NB4 (cell line): ENCODE measurements at regions not wholly inside any gene's neighbourhood (a gene's known extent, or its start where the extent isn't known, plus 50 kb on each side); places are given as distances from the start of the nearest gene placed in this dataset.

Source experiments
- CTCF ChIP-seq: IDR thresholded peaks from one replicate; pipeline ENCODE4 v1.5.1; 2012; ENCODE audit warnings: low read depth, low read length
- MYC ChIP-seq: IDR thresholded peaks from 2 replicates; pipeline ENCODE4 v1.6.1; 2011; ENCODE audit warnings: low read depth, low read length
- POLR2A ChIP-seq: IDR thresholded peaks from 2 replicates; pipeline ENCODE4 v1.6.1; 2011; ENCODE audit warnings: mild to moderate bottlenecking; ENCODE audit not compliant: insufficient read length; ENCODE audit errors: extremely low read depth
- TF ChIP-seq, protein P1 (sequence below): IDR thresholded peaks from 2 replicates; pipeline ENCODE4 v1.6.1; 2011; ENCODE audit warnings: low read depth, low read length

GRCh38 chr5:115430374-115430773, 114.2 kb downstream of the FEM1C start:
- no peak for TF ChIP-seq MYC
- TF ChIP-seq CTCF: no peak
- TF ChIP-seq, protein P1, sequence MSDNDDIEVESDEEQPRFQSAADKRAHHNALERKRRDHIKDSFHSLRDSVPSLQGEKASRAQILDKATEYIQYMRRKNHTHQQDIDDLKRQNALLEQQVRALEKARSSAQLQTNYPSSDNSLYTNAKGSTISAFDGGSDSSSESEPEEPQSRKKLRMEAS: no peak
- TF ChIP-seq POLR2A: no peak
